Neural progenitor cell (in vitro differentiated cells): ENCODE measurements at regions not wholly inside any gene's neighbourhood (a gene's known extent, or its start where the extent isn't known, plus 50 kb on each side); places are given as distances from the start of the nearest gene placed in this dataset.

Source experiments
- DNase-seq: peaks from one replicate; pipeline ENCODE4 v3.0.0-alpha.2; 2016; ENCODE audit warnings: low spot score
- H2AFZ ChIP-seq: fragments of 200-600 bp; sonication (generic); replicated peaks from 2 replicates; pipeline ENCODE4 v1.6.1; 2016; ENCODE audit warnings: antibody characterized with exemption
- H3F3A ChIP-seq: fragments of 200-600 bp; sonication (generic); 2 replicates; pipeline ENCODE4 v1.6.1; 2016; ENCODE audit warnings: antibody characterized with exemption, low read depth
- H3K27ac ChIP-seq: fragments of 200-600 bp; sonication (generic); 2 replicates; pipeline ENCODE4 v1.5.1; 2016; ENCODE audit warnings: mild to moderate bottlenecking
- H3K27me3 ChIP-seq: fragments of 200-600 bp; sonication (generic); 2 replicates; pipeline ENCODE4 v1.6.1; 2016; ENCODE audit warnings: mild to moderate bottlenecking, moderate library complexity
- H3K36me3 ChIP-seq: fragments of 200-600 bp; sonication (generic); 2 replicates; pipeline ENCODE4 v1.5.1; 2016
- H3K4me1 ChIP-seq: fragments of 200-600 bp; sonication (generic); 2 replicates; pipeline ENCODE4 v1.6.1; 2016; ENCODE audit warnings: mixed run types
- H3K4me2 ChIP-seq: fragments of 200-600 bp; sonication (generic); 2 replicates; pipeline ENCODE4 v1.6.1; 2016
- H3K4me3 ChIP-seq: fragments of 200-600 bp; sonication (generic); 2 replicates; pipeline ENCODE4 v1.5.1; 2016
- H3K79me2 ChIP-seq: fragments of 200-600 bp; sonication (generic); 2 replicates; pipeline ENCODE4 v1.6.1; 2016; ENCODE audit warnings: low read depth
- H3K9ac ChIP-seq: fragments of 200-600 bp; sonication (generic); 2 replicates; pipeline ENCODE4 v1.6.1; 2016
- H3K9me3 ChIP-seq: fragments of 200-600 bp; sonication (generic); 2 replicates; pipeline ENCODE4 v1.5.1; 2016; ENCODE audit warnings: low read depth
- H4K20me1 ChIP-seq: fragments of 200-600 bp; sonication (generic); 2 replicates; pipeline ENCODE4 v1.6.1; 2016; ENCODE audit warnings: low read depth
- H3K27ac Mint-ChIP-seq: 3 replicates; pipeline ENCODE4 v1.8.0; 2021; ENCODE audit warnings: mixed read lengths
- H3K27me3 Mint-ChIP-seq: 2 replicates; pipeline ENCODE4 v1.8.0; 2022; ENCODE audit warnings: low read depth, mild to moderate bottlenecking, inconsistent platforms, moderate library complexity, mixed read lengths; ENCODE audit not compliant: insufficient read depth
- H3K36me3 Mint-ChIP-seq: 3 replicates; pipeline ENCODE4 v1.8.0; 2021; ENCODE audit warnings: mixed read lengths
- H3K4me1 Mint-ChIP-seq: 3 replicates; pipeline ENCODE4 v1.8.0; 2021; ENCODE audit warnings: mixed read lengths
- H3K4me3 Mint-ChIP-seq: 3 replicates; pipeline ENCODE4 v1.8.0; 2021; ENCODE audit warnings: mild to moderate bottlenecking, moderate library complexity, mixed read lengths
- H3K9me3 Mint-ChIP-seq: 3 replicates; pipeline ENCODE4 v1.8.0; 2020; ENCODE audit warnings: mixed read lengths
- CTCF ChIP-seq: fragments of 200-600 bp; sonication (generic); IDR thresholded peaks from 2 replicates; pipeline ENCODE4 v1.5.1; 2017; ENCODE audit warnings: antibody characterized with exemption, mild to moderate bottlenecking
- EZH2 ChIP-seq: fragments of 200-600 bp; sonication (generic); IDR thresholded peaks from 2 replicates; pipeline ENCODE4 v1.6.1; 2017; ENCODE audit warnings: antibody characterized with exemption, mild to moderate bottlenecking, moderate library complexity
- EZH2phosphoT487 ChIP-seq: fragments of 200-600 bp; sonication (generic); IDR thresholded peaks from 2 replicates; pipeline ENCODE4 v1.6.1; 2017; ENCODE audit warnings: antibody characterized with exemption

- H3K36me3 Mint-ChIP-seq = no peaks in the 10 kb centered on the region
- peaks cover 9% of the 10 kb centered on the region for H3K4me1 Mint-ChIP-seq
- H3K9me3 Mint-ChIP-seq = peaks cover 2% of the 10 kb centered on the region
- Histone ChIP-seq H3K4me3 (no peak overlapping the region), H3K36me3 (no peaks in the 10 kb centered on the region), H3K27ac (no peak overlapping the region), H3K4me1 (peaks cover 34% of the 10 kb centered on the region), H3F3A (peaks cover 21% of the 10 kb centered on the region), H3K27me3 (no peaks in the 10 kb centered on the region), H3K4me2 (no peak overlapping the region), H3K9me3 (peaks cover 5% of the 10 kb centered on the region), H4K20me1 (no peaks in the 10 kb centered on the region), H3K79me2 (no peaks in the 10 kb centered on the region), H2AFZ (no peak overlapping the region), H3K9ac (no peak overlapping the region)
- no peak for TF ChIP-seq EZH2phosphoT487
- TF ChIP-seq EZH2 = no peak
- no peak for TF ChIP-seq CTCF
- H3K27ac Mint-ChIP-seq = no peak overlapping the region
- no peaks in the 10 kb centered on the region for H3K27me3 Mint-ChIP-seq
- no peak for DNase-seq
- no peak overlapping the region for H3K4me3 Mint-ChIP-seq
Measured at GRCh38 chr3:187565701-187566100, 104.5 kb downstream of the SST start.

GRCh38 chr3:187558990-187559389 lies 111.2 kb downstream of the SST start:
- Mint-ChIP-seq H3K4me1 (no peaks in the 10 kb centered on the region), H3K36me3 (no peaks in the 10 kb centered on the region), H3K9me3 (peaks cover 2% of the 10 kb centered on the region), H3K27ac (no peak overlapping the region), H3K4me3 (no peak overlapping the region), H3K27me3 (no peaks in the 10 kb centered on the region)
- no peaks in the 10 kb centered on the region for H3K79me2 ChIP-seq
- no peaks in the 10 kb centered on the region for H4K20me1 ChIP-seq
- TF ChIP-seq EZH2 (no peak), CTCF (no peak), EZH2phosphoT487 (no peak)
- no peaks in the 10 kb centered on the region for H3F3A ChIP-seq
- H3K36me3 ChIP-seq = no peaks in the 10 kb centered on the region
- H3K27me3 ChIP-seq = no peaks in the 10 kb centered on the region
- H3K9me3 ChIP-seq = no peaks in the 10 kb centered on the region
- no peak overlapping the region for H3K4me3 ChIP-seq
- no peak overlapping the region for H3K4me2 ChIP-seq
- peaks cover 4% of the 10 kb centered on the region for H3K4me1 ChIP-seq
- no peak for DNase-seq
- H2AFZ ChIP-seq = no peak overlapping the region
- no peak overlapping the region for H3K9ac ChIP-seq
- no peak overlapping the region for H3K27ac ChIP-seq

- no peaks in the 10 kb centered on the region for H3K36me3 ChIP-seq
- H2AFZ ChIP-seq = no peak overlapping the region
- no peak overlapping the region for H3K4me2 ChIP-seq
- H3K27ac Mint-ChIP-seq = no peak overlapping the region
- no peaks in the 10 kb centered on the region for H3K9me3 Mint-ChIP-seq
- H4K20me1 ChIP-seq = no peaks in the 10 kb centered on the region
- H3K4me1 ChIP-seq = peaks cover 12% of the 10 kb centered on the region
- no peak overlapping the region for H3K4me3 Mint-ChIP-seq
- H3K4me3 ChIP-seq = no peak overlapping the region
- no peaks in the 10 kb centered on the region for H3K36me3 Mint-ChIP-seq
- no peak for DNase-seq
- peaks cover 8% of the 10 kb centered on the region for H3K4me1 Mint-ChIP-seq
- H3K79me2 ChIP-seq = no peaks in the 10 kb centered on the region
- no peaks in the 10 kb centered on the region for H3K27me3 ChIP-seq
- no peaks in the 10 kb centered on the region for H3K9me3 ChIP-seq
- H3F3A ChIP-seq = no peaks in the 10 kb centered on the region
- H3K27me3 Mint-ChIP-seq = peaks cover 2% of the 10 kb centered on the region
- no peak for TF ChIP-seq EZH2phosphoT487
- TF ChIP-seq EZH2 = no peak
- no peak for TF ChIP-seq CTCF
- no peak overlapping the region for H3K9ac ChIP-seq
- H3K27ac ChIP-seq = no peak overlapping the region
Measured at GRCh38 chr3:187551416-187551815, 118.8 kb downstream of the SST start.
